ENCODE measurements at regions not wholly inside any gene's neighbourhood (a gene's known extent, or its start where the extent isn't known, plus 50 kb on each side); places are given as distances from the start of the nearest gene placed in this dataset.

GRCh38 chr21:35427320-35428000 lies 378.4 kb upstream of the RUNX1 start:
- TF ChIP-seq CTCF (IDR thresholded peaks at IDR 0.05) (no peak), POLR2A (IDR thresholded peaks at IDR 0.05) (no peak), POLR2AphosphoS5 (IDR thresholded peaks at IDR 0.05) (no peak)

All from suprapubic skin (tissue), 4 donors.